Spleen (tissue), 11 donors: ENCODE measurements at regions not wholly inside any gene's neighbourhood (a gene's known extent, or its start where the extent isn't known, plus 50 kb on each side); places are given as distances from the start of the nearest gene placed in this dataset.

ENCODE experiments used
- DNase-seq: peaks from one replicate; pipeline ENCODE4 v3.0.0-alpha.2; 2020
- H3K27ac ChIP-seq, 8 donors: fragments of 200-600 bp; sonication (generic) in 7 of 8; 1 replicate in 4 of 8; 2 replicates in 4 of 8; pipeline versions ENCODE4 v1.5.0 to v1.8.0; 2016 to 2021; ENCODE audit warnings: inconsistent platforms in 4 of 8, mild to moderate bottlenecking in 4 of 8, moderate library complexity in 1 of 8
- H3K27me3 ChIP-seq, 7 donors: fragments of 200-600 bp; sonication (generic) in 6 of 7; replicated peaks in 1 of 7; 1 replicate in 4 of 7; 2 replicates in 3 of 7; pipeline versions ENCODE4 v1.5.0 to v1.8.0; 2016 to 2021; ENCODE audit warnings: inconsistent platforms in 3 of 7, mild to moderate bottlenecking in 1 of 7
- H3K36me3 ChIP-seq, 6 donors: fragments of 200-600 bp; sonication (generic) in 5 of 6; 1 replicate in 4 of 6; 2 replicates in 2 of 6; pipeline versions ENCODE4 v1.5.0 to v1.8.0; 2016 to 2021; ENCODE audit warnings: inconsistent platforms in 2 of 6
- H3K4me1 ChIP-seq, 6 donors: fragments of 200-600 bp; sonication (generic) in 5 of 6; 1 replicate in 3 of 6; 2 replicates in 3 of 6; pipeline versions ENCODE4 v1.5.0 to v1.8.0; 2016 to 2021; ENCODE audit warnings: inconsistent platforms in 3 of 6
- H3K4me3 ChIP-seq, 8 donors: fragments of 200-600 bp; sonication (generic) in 7 of 8; 1 replicate in 4 of 8; 2 replicates in 4 of 8; pipeline versions ENCODE4 v1.5.0 to v1.8.0; 2016 to 2021; ENCODE audit warnings: inconsistent platforms in 4 of 8, mild to moderate bottlenecking in 4 of 8, moderate library complexity in 2 of 8
- H3K9me3 ChIP-seq, 8 donors: fragments of 200-600 bp; sonication (generic) in 7 of 8; 1 replicate in 4 of 8; 2 replicates in 4 of 8; pipeline versions ENCODE4 v1.5.0 to v1.8.0; 2016 to 2021; ENCODE audit warnings: inconsistent platforms in 4 of 8
- POLR2A ChIP-seq, 3 donors: fragments of 450-650 bp; IDR thresholded peaks; one replicate each; pipeline ENCODE4 v1.5.1; 2017; ENCODE audit warnings: antibody characterized with exemption in 3 of 3, mild to moderate bottlenecking in 1 of 3
- POLR2AphosphoS5 ChIP-seq, 3 donors: sonication (generic); formaldehyde crosslinking; IDR thresholded peaks; one replicate each; pipeline ENCODE4 v1.5.1; 2017; ENCODE audit warnings: antibody characterized with exemption in 3 of 3
- WGBS, 5 donors: extraction: QIAGEN DNeasy Blood & Tissue Kit in 3 of 5; methylation state at CpG; one replicate each; pipeline versions ENCODE4 v1.1.5 to v1.1.7; 2013 to 2018; 5-methylcytosine and 5-hydroxymethylcytosine counted together
- intact Hi-C: fragments of 100-400 bp; cut with DNase I; formaldehyde crosslinking; loops from one replicate; pipeline ENCODE4 v1.15.0; 2023; ENCODE audit warnings: low total_unique reads
- TF ChIP-seq, protein P1 (sequence below), 11 experiments: fragments of 200-600 bp in 7 of 11; fragments of 450-650 bp in 4 of 11; sonication (generic) in 4 of 11; IDR thresholded peaks in 8 of 11; conservative IDR thresholded peaks in 3 of 11; 1 replicate in 7 of 11; 2 replicates in 4 of 11; pipeline versions ENCODE4 v1.4.0 to v1.8.0; 2016 to 2021; ENCODE audit warnings: antibody characterized with exemption in 11 of 11, inconsistent platforms in 4 of 11, mild to moderate bottlenecking in 1 of 11
- donor health status: healthy with polysubstance abuse.
- donor health status: DM: no; HTN: no; CAD: no; lungs with moderate emphysema.
- donor health status: DM: no; HTN: no; CAD: no.
- donor health status: Bipolar disorder and iron deficiency.
- donor health status: healthy.
- donor health status: DM: no; HTN: no; CAD: no.
- donor health status: DM: yes; HTN: yes; CAD: no.

DNA sequence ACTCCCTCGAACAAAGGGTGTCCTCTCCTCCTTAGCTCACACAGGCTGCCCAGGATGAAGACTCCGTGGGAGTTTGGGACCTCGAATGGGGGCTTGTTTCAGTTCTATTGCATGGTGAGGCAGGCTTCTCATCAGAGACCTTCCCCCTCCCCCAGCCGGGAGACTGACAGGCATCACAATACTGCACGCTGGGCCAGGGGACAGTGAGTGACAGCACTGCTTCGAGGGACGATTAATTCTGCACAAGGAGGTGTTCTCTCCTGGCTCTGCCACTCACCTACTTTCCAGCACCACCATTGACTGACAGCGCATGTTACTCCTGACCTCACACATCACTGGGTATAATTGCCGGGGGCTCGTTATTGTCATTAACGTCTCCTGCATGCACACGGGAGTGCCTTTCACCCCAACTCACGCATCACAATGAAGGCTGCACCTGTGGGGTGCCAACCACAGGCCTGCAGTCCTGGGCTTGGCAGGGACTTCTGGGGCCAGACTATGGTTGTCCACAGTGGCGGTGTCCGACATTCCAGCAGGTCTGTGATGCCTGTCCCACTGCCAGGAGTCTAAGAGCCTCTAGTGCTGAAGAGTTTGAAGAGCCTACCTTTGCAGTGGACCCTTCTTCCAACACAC lies 412.2 kb upstream of the TSHZ3 start:
- no peaks in the 10 kb centered on the region for H3K4me1 ChIP-seq
- DNase-seq, result no peak
- no peaks in the 10 kb centered on the region for H3K36me3 ChIP-seq
- H3K27ac ChIP-seq, result no peak overlapping the region
- no peaks in the 10 kb centered on the region for H3K27me3 ChIP-seq
- H3K4me3 ChIP-seq, result no peak overlapping the region
- intact Hi-C loops, result no loop called here
- 64 to 73% (median 70%) methylated on average over 15 of the region's 15 CpGs for WGBS, 5 donors
- TF ChIP-seq POLR2AphosphoS5 (IDR thresholded peaks at IDR 0.05) (no peak), POLR2A (IDR thresholded peaks at IDR 0.05) (no peak)
- TF ChIP-seq, protein P1, sequence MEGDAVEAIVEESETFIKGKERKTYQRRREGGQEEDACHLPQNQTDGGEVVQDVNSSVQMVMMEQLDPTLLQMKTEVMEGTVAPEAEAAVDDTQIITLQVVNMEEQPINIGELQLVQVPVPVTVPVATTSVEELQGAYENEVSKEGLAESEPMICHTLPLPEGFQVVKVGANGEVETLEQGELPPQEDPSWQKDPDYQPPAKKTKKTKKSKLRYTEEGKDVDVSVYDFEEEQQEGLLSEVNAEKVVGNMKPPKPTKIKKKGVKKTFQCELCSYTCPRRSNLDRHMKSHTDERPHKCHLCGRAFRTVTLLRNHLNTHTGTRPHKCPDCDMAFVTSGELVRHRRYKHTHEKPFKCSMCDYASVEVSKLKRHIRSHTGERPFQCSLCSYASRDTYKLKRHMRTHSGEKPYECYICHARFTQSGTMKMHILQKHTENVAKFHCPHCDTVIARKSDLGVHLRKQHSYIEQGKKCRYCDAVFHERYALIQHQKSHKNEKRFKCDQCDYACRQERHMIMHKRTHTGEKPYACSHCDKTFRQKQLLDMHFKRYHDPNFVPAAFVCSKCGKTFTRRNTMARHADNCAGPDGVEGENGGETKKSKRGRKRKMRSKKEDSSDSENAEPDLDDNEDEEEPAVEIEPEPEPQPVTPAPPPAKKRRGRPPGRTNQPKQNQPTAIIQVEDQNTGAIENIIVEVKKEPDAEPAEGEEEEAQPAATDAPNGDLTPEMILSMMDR (IDR thresholded peaks at IDR 0.05 in 8 of 11, conservative IDR thresholded peaks at IDR 0.05 in 3 of 11), result no peak
- peaks cover 0 to 31% (median 0%) of the 10 kb centered on the region in 8 donors for H3K9me3 ChIP-seq

GRCh38 chr19:31770223-31770622 lies 421.0 kb upstream of the TSHZ3 start:
- no peak overlapping the region for H3K4me3 ChIP-seq
- no peak overlapping the region for H3K27ac ChIP-seq
- TF ChIP-seq POLR2AphosphoS5 (IDR thresholded peaks at IDR 0.05), result no peak
- no peaks in the 10 kb centered on the region for H3K27me3 ChIP-seq
- WGBS, 5 donors, result 61 to 80% (median 69%) methylated on average over 4 of the region's 4 CpGs
- H3K9me3 ChIP-seq, result peaks cover 0 to 8% (median 0%) of the 10 kb centered on the region in 8 donors
- H3K36me3 ChIP-seq, result no peaks in the 10 kb centered on the region
- H3K4me1 ChIP-seq, result no peaks in the 10 kb centered on the region
- intact Hi-C loops, result no loop called here
- DNase-seq, result no peak

GRCh38 chr19:31772915-31773314 lies 423.7 kb upstream of the TSHZ3 start:
- H3K27me3 ChIP-seq, result no peaks in the 10 kb centered on the region
- TF ChIP-seq, protein P1 (IDR thresholded peaks at IDR 0.05 in 8 of 11, conservative IDR thresholded peaks at IDR 0.05 in 3 of 11), result no peak
- TF ChIP-seq POLR2A (IDR thresholded peaks at IDR 0.05) (no peak), POLR2AphosphoS5 (IDR thresholded peaks at IDR 0.05) (no peak)
- no peak overlapping the region for H3K4me3 ChIP-seq
- H3K27ac ChIP-seq, result no peak overlapping the region
- no peaks in the 10 kb centered on the region for H3K36me3 ChIP-seq
- 70 to 90% (median 76%) methylated on average over 5 of the region's 5 CpGs for WGBS, 5 donors
- no peak for DNase-seq
- H3K9me3 ChIP-seq, result peaks cover 0 to 7% (median 0%) of the 10 kb centered on the region in 8 donors
- intact Hi-C loops, result no loop called here
- H3K4me1 ChIP-seq, result no peaks in the 10 kb centered on the region

DNA sequence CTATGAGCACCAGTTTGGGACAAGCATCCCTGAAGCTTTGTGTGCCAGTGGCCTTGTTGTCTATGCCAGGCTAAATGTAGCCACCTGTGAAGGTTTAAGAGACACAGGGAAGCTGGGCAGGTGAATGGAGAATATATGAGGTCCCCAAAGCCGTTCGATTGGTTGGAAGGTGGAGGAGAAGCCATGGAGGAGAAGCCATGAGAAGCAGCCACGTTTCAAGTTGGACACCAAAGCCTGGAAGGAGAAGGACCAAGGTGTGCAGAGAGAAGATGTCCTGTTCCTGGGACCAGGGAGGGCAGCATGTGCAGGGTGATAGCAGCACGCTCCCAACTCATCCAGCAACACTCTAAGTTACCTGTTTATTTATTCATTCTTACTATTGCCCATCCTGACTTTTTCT lies 432.3 kb upstream of the TSHZ3 start:
- TF ChIP-seq, protein P1 (IDR thresholded peaks at IDR 0.05 in 8 of 11, conservative IDR thresholded peaks at IDR 0.05 in 3 of 11), result no peak
- TF ChIP-seq POLR2A (IDR thresholded peaks at IDR 0.05) (no peak), POLR2AphosphoS5 (IDR thresholded peaks at IDR 0.05) (no peak)
- Histone ChIP-seq H3K27me3 (no peaks in the 10 kb centered on the region), H3K4me3 (no peak overlapping the region), H3K36me3 (no peaks in the 10 kb centered on the region), H3K9me3 (peaks cover 0 to 11% (median 0%) of the 10 kb centered on the region in 8 donors), H3K4me1 (no peaks in the 10 kb centered on the region), H3K27ac (no peak overlapping the region)
- DNase-seq, result no peak
- WGBS, 5 donors, result 69 to 91% (median 77%) methylated on average over 4 of the region's 4 CpGs
- intact Hi-C loops, result no loop called here
